OCI-LY1 (cell line): ENCODE measurements at regions not wholly inside any gene's neighbourhood (a gene's known extent, or its start where the extent isn't known, plus 50 kb on each side); places are given as distances from the start of the nearest gene placed in this dataset.
"Not testable (repeated sequence)": the region's sequence is repeated elsewhere in the genome, so short reads cannot be mapped to it uniquely, and the experiment has no call there.

Experiments used
- H2AFZ ChIP-seq: fragments of 200-600 bp; sonication (generic), shearing (Covaris generic); 2 replicates; pipeline ENCODE4 v1.6.0; 2014; ENCODE audit warnings: antibody characterized with exemption, mild to moderate bottlenecking, low read length
- H3F3A ChIP-seq: fragments of 200-600 bp; sonication (generic), shearing (Covaris generic); 2 replicates; pipeline ENCODE4 v1.6.0; 2014; ENCODE audit warnings: mild to moderate bottlenecking, antibody characterized with exemption, low read length, moderate library complexity; ENCODE audit not compliant: insufficient read depth
- H3K27ac ChIP-seq: fragments of 200-600 bp; sonication (generic); 2 replicates; pipeline ENCODE4 v1.5.1; 2014; ENCODE audit warnings: low read length, mixed run types, mild to moderate bottlenecking, low read depth; ENCODE audit not compliant: poor library complexity, severe bottlenecking
- H3K27me3 ChIP-seq: fragments of 200-600 bp; sonication (generic); 2 replicates; pipeline ENCODE4 v1.6.0; 2014; ENCODE audit warnings: antibody characterized with exemption, mild to moderate bottlenecking, low read length, moderate library complexity; ENCODE audit not compliant: insufficient read depth
- H3K36me3 ChIP-seq: fragments of 200-600 bp; sonication (generic); 2 replicates; pipeline ENCODE4 v1.6.1; 2014; ENCODE audit warnings: mild to moderate bottlenecking, antibody characterized with exemption, low read length, moderate library complexity, mixed read lengths; ENCODE audit not compliant: insufficient read depth
- H3K4me1 ChIP-seq: fragments of 200-600 bp; sonication (generic); 2 replicates; pipeline ENCODE4 v1.5.1; 2014; ENCODE audit warnings: mild to moderate bottlenecking, low read length, moderate library complexity; ENCODE audit not compliant: insufficient read depth, severe bottlenecking
- H3K4me2 ChIP-seq: fragments of 200-600 bp; sonication (generic), shearing (Covaris generic); 2 replicates; pipeline ENCODE4 v1.6.1; 2014; ENCODE audit warnings: low read length
- H3K4me3 ChIP-seq: fragments of 200-600 bp; sonication (generic); 2 replicates; pipeline ENCODE4 v1.5.1; 2014; ENCODE audit warnings: low read length, low read depth, mild to moderate bottlenecking, mixed read lengths; ENCODE audit not compliant: poor library complexity, severe bottlenecking
- H3K79me2 ChIP-seq: fragments of 200-600 bp; shearing (Covaris generic); 2 replicates; pipeline ENCODE4 v1.6.1; 2016; ENCODE audit warnings: mixed run types, low read length, mixed read lengths; ENCODE audit not compliant: insufficient read depth
- H3K9ac ChIP-seq: fragments of 200-600 bp; sonication (generic), shearing (Covaris generic); 2 replicates; pipeline ENCODE4 v1.6.1; 2014; ENCODE audit warnings: mild to moderate bottlenecking, low read length, mixed read lengths
- H3K9me2 ChIP-seq: fragments of 200-600 bp; sonication (generic), shearing (Covaris generic); 2 replicates; pipeline ENCODE4 v1.6.1; 2014; ENCODE audit warnings: low read depth, mild to moderate bottlenecking, low read length, mixed read lengths
- H3K9me3 ChIP-seq: fragments of 200-600 bp; shearing (Covaris generic); 2 replicates; pipeline ENCODE4 v1.6.1; 2014; ENCODE audit warnings: low read length, mixed read lengths
- H4K20me1 ChIP-seq: fragments of 200-600 bp; sonication (generic), shearing (Covaris generic); 2 replicates; pipeline ENCODE4 v1.6.0; 2016; ENCODE audit warnings: mild to moderate bottlenecking, low read length; ENCODE audit not compliant: insufficient read depth
- EZH2 ChIP-seq: fragments of 200-600 bp; sonication (generic), shearing (Covaris generic); IDR thresholded peaks from 2 replicates; pipeline ENCODE4 v1.8.0; 2017; ENCODE audit warnings: borderline replicate concordance, mixed run types, mild to moderate bottlenecking, antibody characterized with exemption, low read length, moderate library complexity, mixed read lengths
- TF ChIP-seq, protein P1 (sequence below): fragments of 200-600 bp; sonication (generic), shearing (Covaris generic); IDR thresholded peaks from 2 replicates; pipeline ENCODE4 v1.5.1; 2017; ENCODE audit warnings: mild to moderate bottlenecking, antibody characterized with exemption, low read length, moderate library complexity, mixed read lengths

DNA sequence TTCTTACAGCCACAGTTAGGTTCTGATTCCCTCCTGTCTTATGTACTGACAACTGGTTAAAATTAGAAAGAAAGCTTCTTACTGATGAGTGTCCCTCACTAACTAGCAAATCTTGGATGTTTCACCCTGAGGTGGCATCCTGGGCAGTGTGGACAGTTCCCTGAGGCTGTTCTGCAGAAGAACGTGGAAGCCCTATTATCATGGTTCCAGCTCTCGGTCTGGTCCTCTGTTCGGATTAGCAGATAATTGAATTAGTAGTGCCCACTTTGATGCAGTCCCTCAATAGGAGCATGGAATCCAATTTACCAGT lies 381.7 kb upstream of the NT5C1B start:
- Histone ChIP-seq H4K20me1 (no peaks in the 10 kb centered on the region), H3K27ac (no peak overlapping the region), H3K27me3 (no peaks in the 10 kb centered on the region), H2AFZ (no peak overlapping the region), H3K9me3 (no peaks in the 10 kb centered on the region), H3K79me2 (no peaks in the 10 kb centered on the region), H3K4me3 (no peak overlapping the region), H3K4me2 (no peak overlapping the region), H3K9ac (no peak overlapping the region), H3F3A (no peaks in the 10 kb centered on the region), H3K4me1 (no peaks in the 10 kb centered on the region), H3K9me2 (no peaks in the 10 kb centered on the region), H3K36me3 (no peaks in the 10 kb centered on the region)
- TF ChIP-seq, protein P1, sequence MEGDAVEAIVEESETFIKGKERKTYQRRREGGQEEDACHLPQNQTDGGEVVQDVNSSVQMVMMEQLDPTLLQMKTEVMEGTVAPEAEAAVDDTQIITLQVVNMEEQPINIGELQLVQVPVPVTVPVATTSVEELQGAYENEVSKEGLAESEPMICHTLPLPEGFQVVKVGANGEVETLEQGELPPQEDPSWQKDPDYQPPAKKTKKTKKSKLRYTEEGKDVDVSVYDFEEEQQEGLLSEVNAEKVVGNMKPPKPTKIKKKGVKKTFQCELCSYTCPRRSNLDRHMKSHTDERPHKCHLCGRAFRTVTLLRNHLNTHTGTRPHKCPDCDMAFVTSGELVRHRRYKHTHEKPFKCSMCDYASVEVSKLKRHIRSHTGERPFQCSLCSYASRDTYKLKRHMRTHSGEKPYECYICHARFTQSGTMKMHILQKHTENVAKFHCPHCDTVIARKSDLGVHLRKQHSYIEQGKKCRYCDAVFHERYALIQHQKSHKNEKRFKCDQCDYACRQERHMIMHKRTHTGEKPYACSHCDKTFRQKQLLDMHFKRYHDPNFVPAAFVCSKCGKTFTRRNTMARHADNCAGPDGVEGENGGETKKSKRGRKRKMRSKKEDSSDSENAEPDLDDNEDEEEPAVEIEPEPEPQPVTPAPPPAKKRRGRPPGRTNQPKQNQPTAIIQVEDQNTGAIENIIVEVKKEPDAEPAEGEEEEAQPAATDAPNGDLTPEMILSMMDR, result no peak
- no peak for TF ChIP-seq EZH2

DNA sequence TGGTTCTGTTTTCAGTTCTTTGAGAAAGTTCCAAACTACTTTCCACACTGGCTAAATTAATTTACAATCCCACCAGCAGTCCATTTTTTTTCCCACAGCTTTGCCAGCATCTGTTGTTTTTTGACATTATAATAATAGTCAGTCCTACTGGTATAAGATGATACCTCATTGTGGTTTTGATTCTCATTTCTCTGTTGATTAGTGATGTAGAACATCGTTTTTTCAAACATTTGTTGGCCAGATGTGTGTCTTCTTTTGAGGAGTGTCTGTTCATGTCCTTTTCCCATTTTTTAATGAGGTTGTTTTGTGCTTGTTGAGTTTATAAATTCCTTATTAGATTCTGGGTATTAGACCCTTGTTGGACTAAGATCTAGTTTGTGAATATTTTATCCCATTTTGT lies 376.8 kb upstream of the NT5C1B start:
- no peaks in the 10 kb centered on the region for H3F3A ChIP-seq
- H3K9me3 ChIP-seq, result no peaks in the 10 kb centered on the region
- no peak overlapping the region for H3K4me2 ChIP-seq
- H3K27me3 ChIP-seq, result no peaks in the 10 kb centered on the region
- no peaks in the 10 kb centered on the region for H3K36me3 ChIP-seq
- H3K4me3 ChIP-seq, result no peak overlapping the region
- TF ChIP-seq, protein P1, result no peak
- no peak for TF ChIP-seq EZH2
- no peak overlapping the region for H3K27ac ChIP-seq
- H3K9ac ChIP-seq, result no peak overlapping the region
- H3K9me2 ChIP-seq, result no peaks in the 10 kb centered on the region
- no peaks in the 10 kb centered on the region for H3K79me2 ChIP-seq
- no peaks in the 10 kb centered on the region for H4K20me1 ChIP-seq
- no peak overlapping the region for H2AFZ ChIP-seq
- H3K4me1 ChIP-seq, result no peaks in the 10 kb centered on the region

DNA sequence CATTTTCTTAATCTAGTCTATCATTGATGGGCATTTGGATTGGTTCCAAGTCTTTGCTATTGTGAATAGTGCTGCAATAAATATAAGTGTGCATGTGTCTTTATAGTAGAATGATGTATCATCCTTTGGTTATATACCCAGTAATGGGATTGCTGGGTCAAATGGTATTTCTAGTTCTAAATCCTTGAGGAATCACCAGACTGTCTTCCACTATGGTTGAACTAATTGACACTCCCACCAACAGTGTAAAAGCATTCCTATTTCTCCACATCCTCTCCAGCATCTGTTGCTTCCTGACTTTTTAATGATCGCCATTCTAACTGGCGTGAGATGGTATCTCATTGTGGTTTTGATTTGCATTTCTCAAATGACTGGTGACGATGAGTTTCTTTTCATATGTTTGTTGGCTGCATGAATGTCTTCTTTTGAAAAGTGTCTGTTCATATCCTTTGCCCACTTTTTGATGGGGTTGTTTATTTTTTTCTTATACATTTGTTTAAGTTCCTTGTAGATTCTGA lies 374.4 kb upstream of the NT5C1B start:
- not testable (repeated sequence) for H3K36me3 ChIP-seq, H3K27ac ChIP-seq, H3K9me3 ChIP-seq, H4K20me1 ChIP-seq, H2AFZ ChIP-seq, H3K9ac ChIP-seq, H3K4me3 ChIP-seq, H3K79me2 ChIP-seq, H3F3A ChIP-seq, H3K4me2 ChIP-seq, H3K27me3 ChIP-seq, H3K9me2 ChIP-seq, H3K4me1 ChIP-seq

DNA sequence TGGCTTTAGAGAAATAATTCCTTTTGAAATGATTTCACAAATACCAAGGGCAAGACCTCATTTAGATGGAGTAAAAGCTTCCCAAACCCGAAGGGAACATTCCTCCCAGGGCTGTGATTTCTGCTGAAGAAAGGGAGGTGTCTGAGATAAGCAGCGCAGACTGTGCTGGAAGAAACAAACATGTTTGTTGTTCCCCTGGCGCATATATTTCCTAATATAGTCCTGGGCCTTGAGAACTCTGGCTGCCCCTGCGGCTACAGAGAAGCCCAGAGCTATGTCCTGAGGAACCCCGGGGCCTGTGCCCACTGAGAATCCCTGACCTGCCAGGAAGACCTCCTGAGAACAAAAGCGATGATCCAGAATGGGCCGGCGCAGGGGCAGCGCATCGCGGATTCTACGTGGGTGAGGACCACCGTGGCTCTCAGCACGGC lies 372.6 kb upstream of the NT5C1B start:
- H3K9ac ChIP-seq, result no peak overlapping the region
- H4K20me1 ChIP-seq, result no peaks in the 10 kb centered on the region
- no peaks in the 10 kb centered on the region for H3K27me3 ChIP-seq
- H3F3A ChIP-seq, result no peaks in the 10 kb centered on the region
- no peak for TF ChIP-seq EZH2
- TF ChIP-seq, protein P1, result no peak
- no peak overlapping the region for H3K27ac ChIP-seq
- H3K4me1 ChIP-seq, result no peaks in the 10 kb centered on the region
- no peak overlapping the region for H2AFZ ChIP-seq
- no peaks in the 10 kb centered on the region for H3K9me3 ChIP-seq
- no peaks in the 10 kb centered on the region for H3K9me2 ChIP-seq
- H3K79me2 ChIP-seq, result no peaks in the 10 kb centered on the region
- no peaks in the 10 kb centered on the region for H3K36me3 ChIP-seq
- no peak overlapping the region for H3K4me3 ChIP-seq
- H3K4me2 ChIP-seq, result no peak overlapping the region
